Amygdala (tissue), 56 donors: ENCODE measurements at regions not wholly inside any gene's neighbourhood (a gene's known extent, or its start where the extent isn't known, plus 50 kb on each side); places are given as distances from the start of the nearest gene placed in this dataset.
"Not testable (repeated sequence)": the region's sequence is repeated elsewhere in the genome, so short reads cannot be mapped to it uniquely, and the experiment has no call there.

Experiments used
- DNase-seq, 56 donors: peaks; one replicate each; lab custom pipeline; 2025; lab: John Stamatoyannopoulos, UW

DNA sequence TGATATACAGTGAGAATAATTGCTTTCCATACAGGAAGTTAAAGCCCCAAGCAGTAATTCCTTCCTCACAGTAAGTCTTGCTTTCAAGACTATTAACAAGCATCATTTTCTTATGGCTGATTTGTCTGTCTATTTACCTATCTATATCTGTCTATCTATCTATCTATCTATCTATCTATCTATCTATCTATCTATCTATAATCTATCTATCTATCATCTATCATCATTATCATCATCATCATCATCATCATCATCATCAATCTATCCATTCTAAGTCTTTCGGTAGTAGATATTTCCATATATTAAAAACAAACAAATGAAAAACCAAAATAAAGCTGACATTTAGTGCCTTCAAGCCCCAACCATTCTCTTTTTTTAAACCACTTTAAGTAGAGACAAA, 224.4 kb upstream of the RXFP2 start:
- DNase-seq, result no peak

GRCh38 chr13:31515427-31515826, 223.9 kb upstream of the RXFP2 start:
- no peak for DNase-seq

DNA sequence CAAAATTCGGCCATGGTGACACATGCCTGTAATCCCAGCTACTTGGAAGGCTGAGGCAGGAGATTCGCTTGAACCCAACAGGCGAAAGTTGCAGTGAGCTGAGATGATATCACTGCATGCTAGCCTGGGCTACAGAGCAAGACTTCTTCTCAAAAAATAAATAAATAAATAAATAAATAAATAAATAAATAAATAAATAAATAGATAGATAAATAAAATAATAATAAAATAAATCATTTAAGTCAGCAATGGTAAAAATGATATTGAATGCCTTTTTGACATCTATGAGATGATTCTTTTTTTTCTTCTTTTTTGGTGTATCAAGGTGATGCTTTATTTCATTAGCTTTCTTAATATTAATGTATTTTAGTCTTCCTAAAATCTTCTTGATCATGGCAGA, 221.7 kb upstream of the RXFP2 start:
- DNase-seq, result no peak

- DNase-seq, result no peak
These were observed 220.7 kb upstream of the RXFP2 start for GRCh38 chr13:31518645-31519044.

- DNase-seq, result no peak
These were observed 217.9 kb upstream of the RXFP2 start for GRCh38 chr13:31521435-31521834.

- no peak for DNase-seq
These were observed 216.9 kb upstream of the RXFP2 start for GRCh38 chr13:31522396-31522795.

GRCh38 chr13:31528176-31528575, 211.2 kb upstream of the RXFP2 start:
- no peak for DNase-seq

DNA sequence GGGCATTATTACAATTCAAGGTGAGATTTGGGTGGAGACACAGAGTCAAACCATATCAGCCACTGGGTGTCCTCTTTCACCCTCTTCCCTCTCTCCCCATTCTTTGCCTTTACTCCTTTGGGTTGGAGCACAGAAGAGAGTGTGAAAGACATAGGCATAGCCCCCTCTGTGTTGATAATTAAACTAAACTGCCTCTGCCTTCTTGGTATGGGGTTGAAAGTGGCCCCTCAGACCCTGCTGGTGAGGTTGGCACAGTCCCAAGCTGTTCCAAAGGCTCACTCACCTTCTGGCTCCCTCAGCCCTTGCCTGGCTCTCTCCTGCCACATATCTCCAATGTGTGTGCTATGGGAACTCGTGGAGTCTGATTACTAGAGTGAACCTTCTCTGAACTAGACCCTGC, 210.6 kb upstream of the RXFP2 start:
- DNase-seq, result no peak

DNA sequence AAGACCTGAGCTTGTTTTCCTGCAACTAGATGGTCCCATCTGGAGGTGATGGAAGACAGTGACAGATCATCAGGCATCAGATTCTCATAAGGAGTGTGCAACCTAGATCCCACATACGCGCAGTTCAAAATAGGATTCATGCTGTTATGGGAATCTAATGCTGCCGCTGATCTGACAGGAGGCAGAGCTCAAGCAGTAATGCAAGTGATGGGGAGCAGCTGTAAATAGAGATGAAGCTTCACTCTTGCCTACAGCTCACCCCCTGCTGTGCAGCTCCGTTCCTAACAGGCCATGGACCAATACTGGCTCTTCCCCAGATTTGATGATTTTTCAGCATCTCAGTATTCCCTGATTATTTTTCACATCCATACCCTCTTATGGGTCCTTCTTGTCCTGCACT, 208.4 kb upstream of the RXFP2 start:
- no peak for DNase-seq

GRCh38 chr13:31537052-31537451, 202.3 kb upstream of the RXFP2 start:
- DNase-seq, result no peak

DNA sequence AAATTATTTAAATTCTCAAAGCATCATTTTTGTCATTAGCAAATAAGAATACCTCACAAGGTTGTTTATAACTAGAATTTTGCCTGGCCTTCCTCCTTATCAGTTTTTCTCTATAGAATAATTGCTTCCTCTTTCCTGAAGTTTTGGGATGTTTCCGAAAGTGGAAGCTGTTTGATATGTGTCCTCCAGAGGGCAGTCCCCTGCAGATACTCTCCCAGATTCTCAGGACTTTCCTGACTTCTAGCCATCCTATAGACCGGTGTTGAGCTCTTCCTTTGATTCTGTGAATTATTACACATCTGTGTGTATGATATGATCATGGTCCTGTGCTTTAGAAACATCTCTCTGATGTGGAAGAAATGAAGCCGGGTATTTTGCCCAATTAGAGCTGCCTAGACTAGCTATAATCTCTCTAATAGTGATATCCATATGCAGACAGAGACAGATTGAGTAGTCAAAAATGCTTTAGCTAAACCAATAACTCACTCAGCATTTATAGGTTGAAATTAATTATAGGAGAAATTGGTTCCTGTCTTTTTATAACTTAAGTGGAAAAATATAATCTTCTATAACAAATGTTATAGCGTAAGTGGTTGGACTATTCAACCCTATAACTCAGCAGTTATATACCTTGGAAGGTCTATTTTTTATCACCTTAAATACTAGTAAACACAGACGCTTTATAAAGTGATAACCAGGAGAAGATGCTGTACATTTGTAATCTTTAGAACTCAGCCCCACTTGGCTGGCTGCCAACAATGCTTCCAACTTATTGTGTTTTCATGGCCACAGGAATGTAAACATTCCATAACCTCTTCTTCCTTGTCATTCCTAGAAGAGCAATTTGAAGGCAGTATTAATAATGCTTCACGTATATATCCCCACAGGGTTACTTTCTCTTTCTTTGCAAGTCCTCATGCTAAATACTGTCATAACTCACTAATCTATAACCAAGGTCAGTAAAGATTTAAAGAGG, 201.0 kb upstream of the RXFP2 start:
- DNase-seq, result peak in 1 of 56 donors; percentile 0

GRCh38 chr13:31540281-31540680, 199.0 kb upstream of the RXFP2 start:
- no peak for DNase-seq

- no peak for DNase-seq
These were observed 196.1 kb upstream of the RXFP2 start for GRCh38 chr13:31543190-31543589.

GRCh38 chr13:31545616-31546015, 193.7 kb upstream of the RXFP2 start:
- DNase-seq, result no peak

GRCh38 chr13:31556376-31556775, 182.9 kb upstream of the RXFP2 start:
- DNase-seq, result no peak

DNA sequence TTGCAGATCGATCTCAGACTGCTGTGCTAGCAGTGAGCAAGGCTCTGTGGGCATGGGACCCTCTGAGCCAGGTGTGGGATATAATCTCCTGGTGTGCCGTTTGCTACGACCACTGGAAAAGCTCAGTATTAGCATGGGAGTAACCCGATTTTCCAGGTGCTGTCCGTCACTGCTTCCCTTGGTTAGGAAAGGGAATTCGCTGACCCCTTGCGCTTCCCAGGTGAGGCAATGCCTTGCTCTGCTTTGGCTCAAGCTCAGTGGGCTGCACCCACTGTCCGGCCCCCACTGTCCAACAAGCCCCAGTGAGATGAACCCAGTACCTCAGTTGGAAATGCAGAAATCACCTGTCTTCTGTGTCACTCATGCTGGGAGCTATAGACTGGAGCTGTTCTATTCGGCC, 155.1 kb upstream of the RXFP2 start:
- DNase-seq, result not testable (repeated sequence)

DNA sequence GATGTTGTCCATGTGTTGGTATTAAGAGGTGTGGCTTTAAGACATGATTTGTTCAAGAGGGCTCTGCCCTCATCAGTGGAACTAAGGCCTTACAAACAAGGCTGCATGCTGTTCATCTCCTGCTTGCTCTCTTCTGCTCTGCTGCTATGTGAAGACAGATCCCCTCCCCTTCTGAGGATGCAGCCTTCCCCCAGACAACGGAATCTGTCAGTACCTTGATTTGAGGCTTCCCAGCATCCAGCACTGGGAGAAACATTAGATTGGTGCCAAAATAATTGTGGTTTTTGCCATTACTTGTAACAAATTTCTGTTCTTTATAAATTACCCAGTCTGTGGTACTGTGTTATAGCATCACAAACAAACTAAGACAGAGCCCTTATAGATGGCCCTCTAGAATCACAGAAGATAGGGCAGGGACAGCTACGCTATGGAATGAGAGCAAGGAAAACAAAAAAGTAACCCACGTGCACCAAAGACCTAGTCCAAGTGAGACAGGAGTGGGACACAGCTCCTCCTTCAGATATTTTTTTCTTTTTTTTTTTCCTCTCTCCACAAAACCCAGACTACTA, 151.5 kb upstream of the RXFP2 start:
- no peak for DNase-seq

DNA sequence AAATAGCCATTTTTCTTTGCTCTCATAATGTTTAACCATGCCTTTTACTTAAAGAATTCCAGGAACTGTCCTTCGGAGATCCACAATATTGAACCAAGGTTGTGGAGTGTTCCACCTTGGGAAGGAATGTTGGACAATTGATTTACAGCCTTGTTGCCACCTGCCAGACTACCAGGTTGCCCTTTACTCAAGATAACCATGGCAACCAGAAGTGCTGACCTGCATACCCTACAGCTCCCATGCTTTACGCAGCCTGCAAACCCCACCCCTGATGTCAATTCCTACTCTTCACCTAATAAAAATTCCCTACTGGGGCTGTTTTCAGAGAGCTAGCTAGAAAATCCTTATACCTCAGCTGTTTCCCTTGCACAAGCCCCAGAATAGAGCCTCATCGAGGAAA, 151.0 kb upstream of the RXFP2 start:
- DNase-seq, result no peak

GRCh38 chr13:31588893-31589292, 150.4 kb upstream of the RXFP2 start:
- DNase-seq, result no peak

GRCh38 chr13:31591642-31592233, 147.6 kb upstream of the RXFP2 start:
- no peak for DNase-seq

GRCh38 chr13:31594056-31594455, 145.3 kb upstream of the RXFP2 start:
- no peak for DNase-seq

DNA sequence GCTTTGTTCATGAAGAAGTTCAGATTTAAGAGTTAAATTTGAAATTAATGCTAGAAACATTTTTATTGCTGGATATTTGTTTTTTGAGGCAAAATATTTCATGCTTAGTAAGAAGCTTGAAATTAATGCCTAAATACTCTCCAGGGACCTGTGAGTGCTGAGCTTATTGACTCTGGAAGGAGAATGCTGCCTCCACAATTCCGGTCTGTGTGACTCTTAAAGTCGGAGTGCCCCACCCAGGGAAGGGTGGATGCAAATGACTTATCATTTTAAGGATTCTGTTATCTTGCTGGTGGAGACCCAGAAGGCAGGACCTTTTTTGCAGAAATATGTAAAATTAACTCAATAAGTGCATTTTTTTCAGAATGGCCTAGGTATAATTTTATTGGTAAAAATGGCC, 143.8 kb upstream of the RXFP2 start:
- DNase-seq, result no peak
